Mesenteric fat pad (tissue), 1 donor: ENCODE measurements at regions not wholly inside any gene's neighbourhood (a gene's known extent, or its start where the extent isn't known, plus 50 kb on each side); places are given as distances from the start of the nearest gene placed in this dataset.

Experiments used
- DNase-seq: peaks from one replicate; pipeline ENCODE4 v3.0.0-alpha.2; 2020; ENCODE audit warnings: low spot score
- donor health status: DM: yes; HTN: yes; CAD: no.

- DNase-seq = no peak
Observed at GRCh38 chr13:44092078-44092970, 212.6 kb downstream of the LACC1 start.

DNA sequence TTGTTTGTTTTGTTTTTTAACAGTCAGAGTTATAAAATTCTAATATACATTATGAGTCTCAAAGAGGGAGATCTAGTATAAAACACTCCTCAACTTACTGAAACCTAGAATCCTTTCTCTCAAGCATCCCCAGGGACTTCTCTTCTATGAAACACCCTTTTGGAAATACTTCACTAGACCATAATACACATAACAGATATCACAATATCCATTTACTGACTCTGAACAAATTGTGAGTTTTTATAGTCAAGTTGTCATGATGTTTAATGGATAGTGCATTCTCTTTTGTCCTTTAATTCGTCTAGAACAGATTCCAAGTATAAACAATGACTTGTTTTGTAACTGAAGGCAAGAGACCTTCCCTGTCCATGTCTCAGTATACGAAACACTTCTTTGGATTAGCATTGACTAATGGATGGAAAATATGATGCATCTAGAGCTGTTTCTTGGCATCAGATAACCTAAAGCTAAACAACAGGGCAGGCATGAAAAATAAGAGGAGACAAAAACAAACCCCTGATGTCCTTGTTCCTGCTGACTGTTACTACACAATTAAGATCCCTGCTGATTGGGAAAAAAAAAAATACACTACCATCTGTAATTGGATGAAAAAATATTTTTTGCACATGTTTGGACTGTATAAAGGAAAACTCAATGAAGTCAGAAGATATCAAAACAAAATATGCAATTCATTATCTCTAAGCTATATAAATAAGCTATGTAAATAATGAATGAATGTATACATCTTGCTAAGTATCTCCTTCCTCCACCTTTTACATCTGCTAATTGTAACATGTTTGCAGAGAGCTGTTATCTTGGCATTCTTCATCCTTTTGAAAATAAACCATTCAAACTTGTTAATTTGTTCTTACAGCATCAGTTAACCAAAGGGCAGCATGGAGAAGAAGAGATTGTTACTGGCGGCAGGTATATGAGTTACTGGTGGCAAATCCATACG is 214.2 kb downstream of the LACC1 start:
- DNase-seq = no peak

GRCh38 chr13:44096901-44097300 is 217.2 kb downstream of the LACC1 start:
- no peak for DNase-seq

DNA sequence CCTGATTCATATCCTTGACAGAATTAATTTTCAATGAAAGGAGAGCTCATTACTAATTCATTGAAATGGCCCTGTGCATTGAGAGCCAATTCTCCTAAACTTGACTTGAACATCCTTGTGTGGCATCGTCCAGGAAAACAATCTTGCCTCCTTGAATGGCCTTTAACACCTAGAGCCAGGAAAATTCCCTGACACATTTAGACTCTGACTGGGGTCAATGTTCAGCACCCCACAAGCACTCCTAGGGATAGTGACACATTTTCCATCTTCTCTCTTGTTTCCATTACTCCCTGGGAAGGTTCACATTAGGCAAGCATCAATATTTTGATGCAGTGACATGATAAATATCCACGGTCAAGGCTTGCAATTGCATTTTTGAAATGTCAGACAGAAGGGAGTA is 218.9 kb downstream of the LACC1 start:
- DNase-seq = no peak

- no peak for DNase-seq
Observed at GRCh38 chr13:44101347-44102083, 221.8 kb downstream of the LACC1 start.

DNA sequence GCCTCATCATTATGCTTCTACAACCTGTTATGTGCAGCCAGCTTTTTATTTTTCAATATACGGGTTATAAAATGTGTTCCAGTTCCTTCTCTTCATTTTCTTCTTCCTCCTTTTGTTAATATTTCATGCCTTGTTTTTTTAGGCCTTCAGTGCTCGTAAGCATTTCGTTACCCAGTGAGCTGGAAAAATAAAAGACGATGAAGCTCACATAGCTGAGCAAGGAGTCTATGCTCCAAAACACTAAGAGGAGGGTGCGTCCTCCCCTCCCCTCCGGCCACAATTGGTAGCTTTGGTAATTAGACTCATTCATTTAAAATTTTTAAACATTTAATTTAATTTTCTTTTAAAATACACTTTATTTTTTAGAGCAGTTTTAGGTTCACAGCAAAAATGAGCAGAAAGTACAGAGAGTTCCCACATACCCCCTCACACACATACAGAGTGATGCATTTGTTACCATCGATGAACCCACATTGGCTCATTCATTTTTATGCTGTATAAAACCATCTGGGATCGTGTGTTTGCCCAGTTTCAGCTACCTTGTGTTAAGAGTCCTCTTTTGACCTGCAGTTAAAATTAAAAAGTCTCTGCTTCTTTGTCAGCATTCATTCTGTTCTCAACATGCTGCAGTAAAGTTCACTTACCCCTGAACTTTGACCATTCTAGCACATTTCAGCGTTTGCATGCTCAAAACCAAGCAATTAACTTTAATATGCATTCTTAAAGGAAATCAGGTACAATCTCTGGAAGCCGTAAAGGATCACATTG is 223.9 kb downstream of the LACC1 start:
- no peak for DNase-seq

DNA sequence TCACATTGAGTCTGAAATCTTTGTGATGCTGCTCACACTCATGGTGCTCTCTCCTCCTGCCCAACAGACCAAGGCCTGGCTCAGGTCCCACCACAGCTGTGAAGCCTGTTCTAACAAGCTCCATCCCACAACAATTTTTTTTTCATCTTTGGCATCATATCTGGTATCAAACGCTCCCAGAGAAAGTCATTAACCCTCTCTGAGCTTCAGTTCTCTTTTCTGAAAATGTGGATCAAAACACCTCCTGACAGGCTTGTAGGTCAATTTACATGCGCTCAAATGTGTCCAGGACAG is 224.4 kb downstream of the LACC1 start:
- no peak for DNase-seq

DNA sequence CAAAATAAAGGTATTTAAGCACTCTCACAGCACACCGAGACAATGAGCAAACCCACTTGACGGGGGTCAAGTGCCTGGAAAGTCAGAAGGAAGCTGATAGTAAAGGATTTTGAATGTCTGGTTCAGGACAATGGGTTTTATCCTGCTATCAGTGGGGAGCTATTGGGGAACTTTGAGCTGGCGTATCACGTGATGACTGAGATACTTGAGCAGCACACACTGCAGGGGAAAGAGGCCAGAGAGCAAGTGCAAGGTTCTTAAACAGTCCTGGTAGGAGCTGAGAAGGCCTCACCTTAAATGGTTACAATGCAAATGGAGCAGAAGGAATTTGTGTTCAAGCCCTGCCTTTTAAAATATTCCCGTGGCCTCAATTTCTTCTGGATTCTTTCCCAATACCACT is 225.3 kb downstream of the LACC1 start:
- no peak for DNase-seq

DNA sequence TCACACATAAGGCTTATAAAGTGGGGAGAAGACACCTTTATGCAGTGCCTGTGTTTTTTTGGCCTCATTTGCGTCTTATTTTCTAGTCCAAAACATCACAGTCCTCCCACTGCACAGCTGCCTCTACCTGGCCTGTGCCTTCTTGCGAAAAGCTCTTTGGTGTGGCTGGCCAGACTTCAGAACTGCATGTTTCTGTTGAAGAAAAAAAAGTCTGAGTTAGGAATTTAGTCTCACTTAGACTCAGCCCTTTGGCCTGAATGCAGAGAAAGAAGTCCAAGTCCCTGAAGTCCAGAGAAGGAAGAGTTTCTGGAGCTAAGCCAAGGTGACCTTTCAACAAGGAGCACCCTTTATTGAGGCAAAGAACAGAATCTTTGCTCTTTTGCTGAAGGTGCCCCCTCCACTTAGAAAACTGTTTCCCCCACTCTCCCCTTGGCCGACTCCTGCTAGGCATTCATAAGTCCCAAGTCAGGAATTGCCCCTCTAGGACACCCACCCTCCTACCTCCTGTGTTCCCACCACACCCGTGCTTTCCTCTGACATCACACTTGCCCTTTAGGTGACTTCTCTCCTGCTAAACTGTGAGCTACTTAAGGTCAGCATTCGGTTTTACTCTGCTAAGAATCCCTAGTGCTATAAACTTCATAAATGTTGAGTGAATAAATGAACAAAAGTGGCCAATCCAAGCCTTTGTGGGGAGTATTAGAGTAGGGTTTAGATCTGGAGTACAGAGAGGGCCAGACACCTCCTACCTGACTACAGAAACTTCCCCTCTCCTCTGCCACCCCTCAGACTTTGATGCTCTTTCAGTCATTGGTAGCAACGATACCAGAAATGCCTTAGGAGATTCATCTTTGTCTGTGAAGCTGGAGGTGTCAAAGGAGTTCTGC is 226.8 kb downstream of the LACC1 start:
- no peak for DNase-seq

GRCh38 chr13:44107357-44108121 is 227.8 kb downstream of the LACC1 start:
- no peak for DNase-seq

DNA sequence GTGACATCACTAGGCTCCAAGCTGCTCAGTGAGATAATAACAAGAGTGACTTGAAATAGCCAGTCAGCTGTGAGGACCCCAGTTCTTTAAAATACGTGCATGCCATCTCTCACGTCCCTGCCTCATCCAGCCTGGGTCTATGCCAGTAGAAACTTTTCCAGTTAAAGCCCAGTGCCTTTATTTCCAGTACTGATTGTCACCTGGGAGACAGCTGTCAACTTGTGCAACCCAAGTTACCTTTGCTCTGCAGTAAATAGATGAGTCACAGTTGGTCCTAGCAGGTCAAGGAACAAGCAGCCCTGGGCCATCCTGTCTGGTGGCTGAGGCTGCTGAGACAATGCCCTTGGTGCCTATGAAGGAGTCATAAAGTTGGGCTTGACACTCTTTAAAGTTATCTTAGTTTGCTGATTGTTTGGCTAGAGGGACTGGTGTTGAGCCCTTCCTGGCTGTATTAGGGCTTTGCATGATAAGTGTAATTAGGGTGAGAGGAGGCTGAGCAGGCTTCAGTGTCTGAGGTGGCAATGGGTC is 228.7 kb downstream of the LACC1 start:
- no peak for DNase-seq

DNA sequence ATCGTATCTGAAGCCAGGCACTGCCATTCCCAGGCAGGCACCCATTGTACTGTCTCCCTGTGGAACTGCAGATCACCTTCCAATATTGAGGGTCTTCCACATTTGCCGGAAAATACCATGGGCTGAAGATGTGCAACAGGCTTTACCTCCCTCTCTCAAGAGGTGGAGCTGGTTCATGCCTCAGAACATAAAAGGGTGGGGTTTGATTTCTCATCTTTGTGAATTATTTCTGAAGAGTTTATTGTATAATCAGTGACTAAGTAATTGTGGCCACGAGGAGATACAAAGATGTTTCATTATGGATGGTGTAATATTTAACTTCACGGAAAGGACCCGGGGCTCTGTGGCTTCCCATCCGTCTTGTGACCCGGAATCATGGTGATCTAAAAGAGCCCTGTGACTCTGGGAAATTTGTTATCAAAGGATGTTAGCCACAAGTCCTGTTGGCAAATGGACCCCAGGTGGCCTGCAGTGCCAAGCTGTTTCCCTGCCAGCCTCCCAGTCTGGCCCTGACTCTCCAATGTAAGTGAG is 230.5 kb downstream of the LACC1 start:
- DNase-seq = no peak

DNA sequence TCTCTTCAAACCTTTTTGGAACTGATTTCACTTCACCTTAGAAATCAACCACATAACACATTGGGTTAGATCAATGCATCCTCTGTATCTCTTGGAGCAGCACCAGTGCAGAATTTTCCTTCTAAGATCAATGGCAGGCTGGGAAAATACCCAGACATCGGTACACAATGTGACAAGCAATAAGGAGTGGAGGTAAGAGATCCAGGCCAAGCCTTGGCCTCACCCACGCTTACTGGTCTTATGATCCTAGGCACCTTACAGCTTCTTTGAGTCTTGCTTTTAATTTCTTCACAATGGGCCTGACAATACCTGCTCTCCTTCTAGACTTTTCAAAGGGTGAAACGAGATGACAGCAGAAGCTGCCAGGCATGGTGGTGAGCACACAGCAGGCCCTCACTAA is 232.0 kb downstream of the LACC1 start:
- DNase-seq = no peak

GRCh38 chr13:44112700-44113329 is 233.1 kb downstream of the LACC1 start:
- DNase-seq = no peak

DNA sequence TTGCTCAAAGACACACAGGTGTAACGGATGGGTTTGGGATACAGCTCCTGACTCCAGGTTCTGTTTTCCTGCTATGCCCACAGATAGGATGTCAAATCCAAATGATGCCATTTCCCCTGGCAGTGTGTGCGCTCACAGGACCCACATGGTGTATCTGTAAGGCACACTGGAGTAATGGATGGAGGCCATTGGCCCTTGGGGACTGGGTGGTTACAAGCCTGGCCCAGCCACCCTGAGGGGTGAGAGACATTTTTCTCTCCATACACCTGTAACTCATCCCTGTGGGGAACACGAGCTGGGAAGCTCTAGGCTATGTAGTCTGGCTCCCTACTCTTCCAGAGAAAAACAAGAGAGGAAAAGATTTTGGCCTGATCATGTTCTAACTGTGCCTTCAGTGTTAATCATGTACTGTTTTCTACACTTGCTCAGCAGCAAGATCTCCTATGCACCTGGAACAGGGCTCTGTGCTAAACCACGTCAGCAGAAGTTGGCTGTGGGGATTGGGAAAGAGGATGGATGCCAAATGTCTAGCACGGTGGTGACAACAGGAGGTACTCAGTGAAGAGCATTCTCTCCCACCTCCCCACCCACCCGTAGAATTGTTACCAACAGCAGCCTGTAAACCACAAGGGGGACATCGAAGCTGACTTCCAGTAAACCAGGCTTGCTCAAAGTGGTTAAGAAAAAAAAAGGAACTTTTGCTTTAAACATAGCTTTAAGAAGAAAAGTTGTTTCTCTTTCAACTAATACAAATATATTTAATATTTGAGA is 237.0 kb downstream of the LACC1 start:
- DNase-seq = no peak

GRCh38 chr13:44117351-44117750 is 237.6 kb downstream of the LACC1 start:
- DNase-seq = no peak

- DNase-seq = no peak
Observed at GRCh38 chr13:44117816-44118215, 238.1 kb downstream of the LACC1 start.
